GM12864 (cell line): ENCODE measurements at regions not wholly inside any gene's neighbourhood (a gene's known extent, or its start where the extent isn't known, plus 50 kb on each side); places are given as distances from the start of the nearest gene placed in this dataset.
"Not testable (repeated sequence)": the region's sequence is repeated elsewhere in the genome, so short reads cannot be mapped to it uniquely, and the experiment has no call there.

Experiments used
- DNase-seq: peaks from one replicate; pipeline ENCODE4 v3.0.0-alpha.2; 2011; ENCODE audit warnings: low read depth
- H3K4me3 ChIP-seq: 2 replicates; pipeline ENCODE4 v1.5.1; 2011; ENCODE audit warnings: mild to moderate bottlenecking, low read depth, low read length, control low read depth
- TF ChIP-seq, protein P1 (sequence below): IDR thresholded peaks from 2 replicates; pipeline ENCODE4 v1.5.1; 2011; ENCODE audit warnings: low read depth, mild to moderate bottlenecking, moderate library complexity, low read length, control low read depth, inconsistent platforms; ENCODE audit errors: missing control alignments

DNA sequence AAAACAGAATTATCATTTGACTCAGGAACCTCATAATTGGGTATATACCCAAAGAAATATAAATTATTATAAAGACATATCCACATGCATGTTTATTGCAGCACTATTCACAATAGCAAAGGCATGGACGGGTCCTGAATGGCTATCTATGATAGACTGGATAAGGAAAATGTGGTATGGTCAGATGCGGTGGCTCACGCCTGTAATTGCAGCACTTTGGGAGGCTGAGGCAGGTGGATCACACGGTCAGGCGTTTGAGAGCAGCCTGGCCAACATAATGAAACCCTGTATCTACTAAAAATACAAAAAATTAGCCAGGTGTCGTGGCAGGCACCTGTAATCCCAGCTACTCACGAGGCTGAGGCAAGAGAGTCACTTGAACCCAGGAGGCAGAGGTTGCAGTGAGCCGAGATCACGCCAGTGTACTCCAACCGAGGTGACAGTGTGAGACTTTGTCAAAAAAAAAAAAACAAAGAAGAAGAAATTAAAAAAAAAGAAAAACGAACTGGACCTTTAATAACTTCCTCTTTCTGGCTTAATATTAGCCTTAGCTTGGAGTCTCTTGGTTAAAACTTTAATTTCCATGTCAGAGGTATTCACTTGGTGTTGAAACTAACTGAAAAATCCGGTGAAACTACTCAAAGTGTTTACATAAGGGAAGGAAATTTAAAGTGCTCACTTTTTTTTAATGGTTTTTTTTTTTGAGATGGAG is 104.4 kb downstream of the ZNF486 start:
- TF ChIP-seq, protein P1, sequence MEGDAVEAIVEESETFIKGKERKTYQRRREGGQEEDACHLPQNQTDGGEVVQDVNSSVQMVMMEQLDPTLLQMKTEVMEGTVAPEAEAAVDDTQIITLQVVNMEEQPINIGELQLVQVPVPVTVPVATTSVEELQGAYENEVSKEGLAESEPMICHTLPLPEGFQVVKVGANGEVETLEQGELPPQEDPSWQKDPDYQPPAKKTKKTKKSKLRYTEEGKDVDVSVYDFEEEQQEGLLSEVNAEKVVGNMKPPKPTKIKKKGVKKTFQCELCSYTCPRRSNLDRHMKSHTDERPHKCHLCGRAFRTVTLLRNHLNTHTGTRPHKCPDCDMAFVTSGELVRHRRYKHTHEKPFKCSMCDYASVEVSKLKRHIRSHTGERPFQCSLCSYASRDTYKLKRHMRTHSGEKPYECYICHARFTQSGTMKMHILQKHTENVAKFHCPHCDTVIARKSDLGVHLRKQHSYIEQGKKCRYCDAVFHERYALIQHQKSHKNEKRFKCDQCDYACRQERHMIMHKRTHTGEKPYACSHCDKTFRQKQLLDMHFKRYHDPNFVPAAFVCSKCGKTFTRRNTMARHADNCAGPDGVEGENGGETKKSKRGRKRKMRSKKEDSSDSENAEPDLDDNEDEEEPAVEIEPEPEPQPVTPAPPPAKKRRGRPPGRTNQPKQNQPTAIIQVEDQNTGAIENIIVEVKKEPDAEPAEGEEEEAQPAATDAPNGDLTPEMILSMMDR = no peak
- H3K4me3 ChIP-seq = no peak overlapping the region
- DNase-seq = no peak

DNA sequence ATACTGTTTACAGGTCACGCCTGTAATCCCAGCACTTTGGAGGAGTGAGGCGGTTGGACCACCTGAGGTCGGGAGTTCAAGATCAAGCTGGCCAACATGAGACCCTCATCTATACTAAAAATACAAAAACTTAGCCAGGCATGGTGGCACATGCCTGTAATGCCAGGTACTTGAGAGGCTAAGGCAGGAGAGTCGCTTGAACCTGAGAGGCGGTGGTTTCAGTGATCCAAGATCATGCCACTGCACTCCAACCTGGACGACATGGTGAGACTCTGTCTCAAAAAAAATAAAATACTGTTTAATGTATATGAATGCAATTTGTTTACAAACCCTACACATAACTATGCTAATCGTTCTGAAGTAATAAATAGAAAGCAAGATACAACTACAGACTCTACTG is 102.4 kb downstream of the ZNF486 start:
- TF ChIP-seq, protein P1 = no peak
- H3K4me3 ChIP-seq = no peak overlapping the region
- no peak for DNase-seq

DNA sequence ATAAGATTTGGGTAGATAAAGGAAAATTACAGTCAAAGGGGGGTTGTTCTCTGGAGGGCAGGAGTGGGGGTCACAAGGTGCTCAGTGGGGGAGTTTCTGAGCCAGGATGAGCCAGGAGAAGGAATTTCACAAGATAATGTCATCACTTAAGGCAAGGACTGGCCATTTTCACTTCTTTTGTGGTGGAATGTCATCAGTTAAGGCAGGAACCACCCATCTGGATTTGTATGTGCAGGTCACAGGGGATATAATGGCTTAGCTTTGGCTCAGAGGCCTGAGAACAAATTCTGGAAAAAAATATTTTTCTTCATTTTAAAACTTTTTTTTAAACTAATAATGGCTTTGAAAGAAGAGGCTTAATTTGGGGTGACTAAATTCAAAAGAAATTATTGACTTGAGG is 94.5 kb downstream of the ZNF486 start:
- not testable (repeated sequence) for H3K4me3 ChIP-seq, DNase-seq

DNA sequence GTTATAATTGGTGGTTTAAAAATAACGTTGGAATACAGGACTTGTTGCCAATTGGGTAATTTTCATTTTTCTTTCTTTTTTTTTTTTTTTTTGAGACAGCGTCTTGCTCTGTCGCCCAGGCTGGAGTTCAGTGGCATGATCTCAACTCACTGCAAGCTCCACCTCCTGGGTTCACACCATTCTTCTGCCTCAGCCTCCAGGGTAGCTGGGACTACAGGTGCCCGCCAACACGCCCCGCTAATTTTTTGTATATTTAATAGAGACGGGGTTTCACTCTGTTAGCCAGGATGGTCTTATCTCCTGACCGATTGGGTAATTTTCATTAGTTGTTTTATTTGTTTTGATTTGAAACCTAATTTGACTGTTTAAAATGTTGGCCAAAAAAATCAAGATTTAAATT is 93.7 kb downstream of the ZNF486 start:
- H3K4me3 ChIP-seq, DNase-seq: not testable (repeated sequence)

- H3K4me3 ChIP-seq = no peak overlapping the region
- DNase-seq = no peak
- TF ChIP-seq, protein P1 = no peak
These were observed 92.6 kb downstream of the ZNF486 start for GRCh38 chr19:20259615-20260014.

GRCh38 chr19:20256606-20257005 is 89.6 kb downstream of the ZNF486 start:
- no peak overlapping the region for H3K4me3 ChIP-seq
- TF ChIP-seq, protein P1 = no peak
- DNase-seq = no peak

DNA sequence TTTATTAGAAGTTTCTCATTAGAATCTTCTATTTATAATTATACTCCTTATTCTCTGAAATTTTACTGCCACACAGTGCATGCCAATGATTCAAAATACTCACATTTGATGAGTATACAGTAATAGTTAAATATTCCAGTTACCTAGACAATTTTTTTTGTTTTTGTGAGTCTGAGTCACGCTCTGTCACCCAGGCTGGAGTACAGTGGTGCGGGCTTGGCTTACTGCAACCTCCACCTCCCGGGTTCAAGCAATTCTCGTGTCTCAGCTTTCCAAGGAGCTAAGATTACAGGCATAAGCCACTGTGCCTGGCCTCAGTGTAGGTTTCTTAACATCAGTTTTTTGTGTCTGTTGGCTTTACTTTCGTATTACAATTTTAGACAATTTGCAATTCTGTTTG is 87.1 kb downstream of the ZNF486 start:
- no peak for DNase-seq
- TF ChIP-seq, protein P1 = no peak

DNA sequence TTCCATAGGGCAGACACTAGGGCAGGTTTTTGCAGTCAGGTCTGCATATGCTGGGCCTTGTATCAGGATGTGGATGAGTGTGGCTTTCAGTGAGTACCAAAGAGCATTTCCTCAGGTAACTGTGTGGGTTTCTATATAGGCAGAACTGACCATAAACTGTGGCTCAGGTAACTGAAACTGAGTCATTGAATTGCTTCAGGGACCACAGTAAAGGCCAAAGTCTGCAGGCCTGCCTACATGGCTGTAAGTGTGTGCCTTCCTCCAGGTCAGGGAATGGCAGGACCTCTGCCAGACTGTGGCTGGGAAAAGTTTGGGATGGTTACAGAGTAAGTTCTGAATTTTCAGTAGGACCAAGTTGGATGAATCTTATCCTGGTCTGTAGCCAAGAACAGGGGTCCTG is 85.6 kb downstream of the ZNF486 start:
- TF ChIP-seq, protein P1 = no peak
- DNase-seq = no peak
- no peak overlapping the region for H3K4me3 ChIP-seq

More for the DNA sequence above, 87.1 kb downstream of the ZNF486 start:
- H3K4me3 ChIP-seq = no peak overlapping the region
